T-helper 17 cell (primary cell): ENCODE measurements at regions not wholly inside any gene's neighbourhood (a gene's known extent, or its start where the extent isn't known, plus 50 kb on each side); places are given as distances from the start of the nearest gene placed in this dataset.

Experiments
- ATAC-seq: fragments of 150-1000 bp; cut with Tn5 transposase; 2 replicates; pipeline ENCODE4 v1.10.0; 2021; ENCODE audit warnings: mild to moderate bottlenecking, moderate library complexity
- DNase-seq, 3 donors: peaks; one replicate each; pipeline versions ENCODE4 v3.0.0 to v3.0.0-alpha.2; 2020 to 2021
- H3K9me3 ChIP-seq: one replicate; pipeline ENCODE4 v1.7.0; 2013; ENCODE audit warnings: low read length, mild to moderate bottlenecking; ENCODE audit not compliant: control insufficient read depth, poor library complexity, severe bottlenecking
- H3K27ac Mint-ChIP-seq: one replicate; pipeline ENCODE4 v1.8.0; 2022; ENCODE audit warnings: mild to moderate bottlenecking, moderate library complexity, mixed read lengths
- H3K27me3 Mint-ChIP-seq: one replicate; pipeline ENCODE4 v1.8.0; 2022; ENCODE audit warnings: mixed read lengths
- H3K36me3 Mint-ChIP-seq: one replicate; pipeline ENCODE4 v1.8.0; 2022; ENCODE audit warnings: low read depth, mixed read lengths
- H3K4me1 Mint-ChIP-seq: one replicate; pipeline ENCODE4 v1.8.0; 2022; ENCODE audit warnings: mild to moderate bottlenecking, mixed read lengths
- H3K4me3 Mint-ChIP-seq: one replicate; pipeline ENCODE4 v1.8.0; 2022; ENCODE audit warnings: mild to moderate bottlenecking, moderate library complexity, mixed read lengths

DNA sequence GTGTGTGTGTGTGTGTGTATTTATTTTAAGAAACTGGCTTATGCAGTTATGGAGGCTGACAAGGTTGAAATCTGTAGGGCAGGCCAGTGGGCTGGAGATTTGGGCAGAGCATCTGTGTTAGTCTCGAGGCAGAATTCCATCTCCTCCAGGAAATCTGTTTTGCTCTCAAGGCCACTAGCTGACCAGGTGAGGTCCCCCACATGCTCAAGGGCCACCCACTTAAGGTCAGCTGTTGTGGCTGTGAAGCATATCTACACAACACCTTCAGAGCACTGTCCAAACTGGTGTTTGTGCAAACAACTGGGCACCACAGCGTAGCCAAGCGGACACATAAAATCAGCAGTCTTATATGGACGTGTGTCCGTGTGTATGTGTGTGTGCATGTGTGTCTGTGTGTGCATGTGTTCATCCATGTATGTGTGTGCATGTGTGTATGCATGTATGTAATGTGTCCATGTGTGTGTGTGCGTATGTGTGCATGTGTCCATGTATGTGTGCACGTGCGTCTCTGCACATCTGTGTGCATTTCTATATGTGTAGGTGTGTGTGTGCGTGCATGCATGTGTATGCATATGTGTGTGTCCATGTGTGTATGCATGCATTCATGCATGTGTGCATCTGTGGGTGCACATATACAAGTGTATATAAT lies 400.9 kb downstream of the BRD1 start:
- no peaks in the 10 kb centered on the region for H3K4me1 Mint-ChIP-seq
- ATAC-seq, result no peak
- H3K4me3 Mint-ChIP-seq, result no peak overlapping the region
- H3K27me3 Mint-ChIP-seq, result no peaks in the 10 kb centered on the region
- H3K36me3 Mint-ChIP-seq, result no peaks in the 10 kb centered on the region
- H3K9me3 ChIP-seq, result no peaks in the 10 kb centered on the region
- no peak for DNase-seq
- H3K27ac Mint-ChIP-seq, result no peak overlapping the region

DNA sequence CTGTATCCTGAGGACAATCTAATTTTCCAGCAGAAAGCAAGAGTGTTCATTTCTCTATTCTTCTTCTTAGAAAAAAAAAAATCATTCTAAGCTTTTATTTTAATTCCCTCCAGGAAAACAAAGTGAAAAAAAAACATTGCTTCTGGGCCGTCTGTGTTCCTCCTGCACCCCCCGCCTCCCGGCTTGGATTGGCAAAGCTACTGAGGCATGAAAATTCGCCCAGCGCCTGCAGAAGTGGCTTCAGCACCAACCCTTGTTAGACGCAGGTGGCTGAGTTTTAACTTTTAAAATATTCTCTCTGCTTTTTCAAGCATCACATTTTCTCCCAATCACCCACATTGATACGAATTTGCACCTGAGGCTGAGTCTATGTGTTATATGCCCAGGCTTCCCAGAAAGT lies 401.6 kb downstream of the BRD1 start:
- no peak overlapping the region for H3K4me3 Mint-ChIP-seq
- H3K27me3 Mint-ChIP-seq, result no peaks in the 10 kb centered on the region
- no peaks in the 10 kb centered on the region for H3K9me3 ChIP-seq
- no peak for ATAC-seq
- no peak overlapping the region for H3K27ac Mint-ChIP-seq
- DNase-seq, result no peak
- H3K36me3 Mint-ChIP-seq, result no peaks in the 10 kb centered on the region
- H3K4me1 Mint-ChIP-seq, result no peaks in the 10 kb centered on the region

DNA sequence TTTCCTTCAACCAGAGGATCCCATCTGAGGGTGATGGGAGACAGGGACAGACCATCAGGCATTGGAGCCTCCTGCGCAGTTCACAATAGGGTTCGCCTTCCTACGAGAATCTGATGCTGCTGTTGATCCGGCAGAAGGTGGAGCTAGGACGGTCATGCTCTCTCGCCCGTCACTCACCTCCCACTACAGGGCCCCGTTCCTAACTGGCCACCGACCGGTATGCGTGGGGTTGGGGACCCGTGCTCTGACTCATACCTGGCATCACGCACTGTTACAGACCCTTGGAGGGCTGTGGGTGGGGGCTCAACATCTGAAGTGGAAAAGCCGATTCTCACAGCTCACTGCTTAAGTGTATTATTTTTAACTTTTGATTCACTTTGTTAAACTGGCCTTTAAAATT lies 402.3 kb downstream of the BRD1 start:
- H3K9me3 ChIP-seq, result no peaks in the 10 kb centered on the region
- no peak overlapping the region for H3K27ac Mint-ChIP-seq
- no peaks in the 10 kb centered on the region for H3K27me3 Mint-ChIP-seq
- no peak overlapping the region for H3K4me3 Mint-ChIP-seq
- ATAC-seq (no peak), DNase-seq (no peak)
- H3K36me3 Mint-ChIP-seq, result no peaks in the 10 kb centered on the region
- H3K4me1 Mint-ChIP-seq, result no peaks in the 10 kb centered on the region

DNA sequence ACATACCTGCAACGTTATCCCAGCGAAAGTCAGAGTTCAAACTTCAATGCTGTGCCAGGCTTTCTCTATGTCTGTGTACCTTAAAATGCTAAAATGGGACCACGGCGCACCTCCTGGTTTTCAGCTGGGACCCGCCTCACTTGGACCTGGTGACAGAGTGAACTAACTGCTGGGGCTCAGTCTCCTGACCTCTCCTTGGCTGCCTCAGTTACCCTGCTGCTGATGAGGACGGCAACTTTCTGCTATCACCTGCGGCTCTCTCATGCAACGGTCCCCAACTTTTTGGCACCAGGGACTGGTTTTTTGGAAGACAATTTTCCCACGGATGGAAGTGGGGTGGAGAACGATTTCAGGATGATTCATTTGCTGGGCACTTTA lies 402.8 kb downstream of the BRD1 start:
- Mint-ChIP-seq H3K4me1 (no peaks in the 10 kb centered on the region), H3K27me3 (no peaks in the 10 kb centered on the region), H3K27ac (no peak overlapping the region), H3K36me3 (no peaks in the 10 kb centered on the region), H3K4me3 (no peak overlapping the region)
- ATAC-seq (no peak), DNase-seq (no peak)
- no peaks in the 10 kb centered on the region for H3K9me3 ChIP-seq

DNA sequence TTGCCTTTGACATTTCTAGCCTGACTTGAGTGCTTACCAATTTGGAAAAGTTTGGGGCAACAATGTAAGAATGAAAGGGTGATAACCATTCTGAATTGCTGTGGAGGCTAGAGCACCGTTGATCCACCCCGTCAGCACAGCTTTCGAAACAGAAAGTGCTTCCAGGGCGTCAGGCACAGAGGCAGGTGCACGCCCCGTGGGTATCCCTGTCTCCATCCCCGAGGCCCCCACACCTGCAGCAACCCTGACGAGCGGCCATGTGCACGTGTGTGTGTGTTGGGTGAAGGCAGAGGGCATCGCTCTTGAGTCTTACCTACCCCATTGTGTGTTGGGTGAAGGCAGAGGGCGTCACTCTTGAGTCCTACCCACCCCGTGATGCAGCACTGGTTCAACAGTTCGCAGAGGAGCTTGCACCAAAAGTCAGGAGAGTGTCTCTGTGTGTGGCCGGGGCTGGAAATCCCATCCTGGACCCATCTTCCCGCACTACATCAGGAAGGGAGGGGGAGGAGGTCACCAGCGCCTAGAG lies 404.5 kb downstream of the BRD1 start:
- DNase-seq, result no peak
- no peak for ATAC-seq
- Mint-ChIP-seq H3K27ac (no peak overlapping the region), H3K27me3 (no peaks in the 10 kb centered on the region), H3K36me3 (no peaks in the 10 kb centered on the region), H3K4me1 (no peaks in the 10 kb centered on the region), H3K4me3 (no peak overlapping the region)
- no peaks in the 10 kb centered on the region for H3K9me3 ChIP-seq

DNA sequence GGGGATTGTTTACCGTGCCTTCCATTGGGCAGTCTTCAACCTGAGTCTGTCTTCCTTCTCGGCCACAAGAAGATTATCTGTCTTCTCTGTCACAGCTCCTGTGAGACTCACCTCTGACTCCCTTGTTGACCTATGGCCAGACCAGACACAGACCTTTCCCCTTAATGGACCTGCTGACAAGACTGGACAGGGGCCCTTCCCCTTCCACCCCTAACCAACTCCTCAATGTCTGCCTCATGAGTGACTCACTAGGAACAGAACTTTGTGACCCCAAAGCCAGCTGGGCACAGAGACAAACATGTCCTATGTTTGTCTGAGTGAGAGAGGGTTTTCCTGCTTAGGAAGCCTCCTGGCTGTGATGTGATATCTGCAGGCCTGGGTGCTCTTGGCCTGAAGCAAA lies 405.0 kb downstream of the BRD1 start:
- Mint-ChIP-seq H3K4me1 (no peaks in the 10 kb centered on the region), H3K27ac (no peak overlapping the region), H3K36me3 (no peaks in the 10 kb centered on the region), H3K4me3 (no peak overlapping the region), H3K27me3 (no peaks in the 10 kb centered on the region)
- DNase-seq (no peak), ATAC-seq (no peak)
- H3K9me3 ChIP-seq, result no peaks in the 10 kb centered on the region

DNA sequence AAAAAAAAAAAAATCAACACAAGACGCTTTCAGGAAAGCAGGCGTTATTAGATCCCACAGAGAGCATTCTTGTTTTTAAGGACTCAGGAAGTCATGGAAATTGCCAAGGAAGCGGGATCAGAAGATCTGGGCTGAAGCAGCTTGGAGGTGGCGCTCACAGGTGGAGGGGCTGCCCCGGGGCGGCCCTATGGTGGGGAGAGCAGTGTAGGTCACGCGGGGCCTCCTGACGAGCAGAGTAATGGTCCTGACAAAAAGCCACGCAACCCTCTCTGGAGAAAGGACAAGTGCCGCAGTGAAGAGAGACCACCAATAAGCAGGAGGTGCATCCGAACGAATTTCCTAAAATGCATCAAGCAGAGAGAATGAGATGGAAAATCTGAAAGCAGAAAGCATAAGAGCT lies 407.0 kb downstream of the BRD1 start:
- Mint-ChIP-seq H3K27me3 (peaks cover 9% of the 10 kb centered on the region), H3K4me1 (no peaks in the 10 kb centered on the region), H3K27ac (no peak overlapping the region), H3K4me3 (no peak overlapping the region), H3K36me3 (no peaks in the 10 kb centered on the region)
- no peak for ATAC-seq
- H3K9me3 ChIP-seq, result no peaks in the 10 kb centered on the region
- no peak for DNase-seq

DNA sequence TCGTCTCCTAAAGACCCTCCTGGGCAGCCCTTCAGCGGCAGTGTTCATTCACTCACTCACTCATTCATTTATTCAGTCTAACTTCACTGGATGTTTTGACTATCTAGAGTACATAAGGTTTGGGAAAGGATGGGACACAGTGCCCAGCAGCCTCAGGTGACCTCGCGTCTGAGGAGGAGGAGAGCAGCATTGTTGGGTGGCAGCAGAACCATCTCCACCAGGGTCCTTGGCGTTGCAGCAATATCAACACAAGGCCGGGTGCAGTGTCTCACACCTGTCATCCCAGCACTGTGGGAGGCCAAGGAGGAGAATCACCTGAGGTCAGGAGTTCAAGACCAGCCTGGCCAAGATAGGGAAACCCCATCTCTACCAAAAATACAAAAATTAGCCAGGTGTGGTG lies 408.0 kb downstream of the BRD1 start:
- no peak for DNase-seq
- no peak for ATAC-seq
- Mint-ChIP-seq H3K4me1 (no peaks in the 10 kb centered on the region), H3K36me3 (no peaks in the 10 kb centered on the region), H3K27me3 (peaks cover 9% of the 10 kb centered on the region), H3K27ac (no peak overlapping the region), H3K4me3 (no peak overlapping the region)
- H3K9me3 ChIP-seq, result no peaks in the 10 kb centered on the region

DNA sequence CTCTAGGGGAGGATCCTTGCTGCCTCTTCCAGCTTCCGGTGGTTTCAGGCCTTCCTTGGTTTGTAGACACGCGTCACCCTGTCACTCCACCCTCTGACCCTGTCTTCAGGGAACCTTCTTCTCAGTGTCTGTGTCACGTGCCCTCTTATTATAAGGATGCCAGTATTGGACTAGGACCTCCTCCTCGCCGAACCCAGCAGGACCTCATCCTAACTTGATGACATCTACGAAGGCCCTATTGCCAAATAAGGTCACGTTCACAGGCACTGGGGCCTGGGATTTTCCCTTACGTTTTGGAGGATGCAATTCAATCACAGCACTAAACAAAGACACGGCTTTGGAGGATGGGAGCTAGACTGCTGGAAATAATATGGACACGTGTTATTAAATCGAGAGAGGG lies 408.7 kb downstream of the BRD1 start:
- ATAC-seq, result no peak
- no peak for DNase-seq
- H3K4me3 Mint-ChIP-seq, result no peak overlapping the region
- peaks cover 10% of the 10 kb centered on the region for H3K27me3 Mint-ChIP-seq
- no peaks in the 10 kb centered on the region for H3K4me1 Mint-ChIP-seq
- no peak overlapping the region for H3K27ac Mint-ChIP-seq
- no peaks in the 10 kb centered on the region for H3K9me3 ChIP-seq
- no peaks in the 10 kb centered on the region for H3K36me3 Mint-ChIP-seq

DNA sequence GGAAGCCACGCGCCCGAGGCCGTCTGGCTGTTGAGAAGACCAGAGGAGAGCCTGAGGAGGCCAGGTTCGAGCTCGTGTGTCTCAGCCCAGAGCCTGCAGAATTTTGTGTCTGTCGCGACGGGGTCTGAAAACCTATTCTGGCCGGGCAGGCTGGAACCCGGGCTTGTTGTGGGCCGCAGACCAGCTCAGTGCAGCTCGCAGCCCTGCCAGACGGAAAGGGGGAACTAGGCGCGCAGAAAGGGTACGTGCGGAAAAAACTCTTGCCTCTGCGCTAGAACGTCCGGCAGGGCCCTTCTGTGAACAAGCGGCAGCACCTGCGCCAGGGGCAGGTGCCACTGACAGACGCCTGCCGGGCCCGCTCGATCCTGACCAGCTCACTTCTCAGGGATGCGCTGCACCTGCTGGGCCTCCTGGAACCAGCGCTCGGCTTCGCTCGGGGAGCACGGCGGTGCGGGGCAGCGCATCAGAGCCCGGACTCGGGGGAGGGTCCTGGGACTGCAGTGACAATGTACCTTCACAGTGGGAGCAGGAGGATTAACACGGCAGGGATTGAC lies 409.3 kb downstream of the BRD1 start:
- Mint-ChIP-seq H3K4me1 (no peaks in the 10 kb centered on the region), H3K27ac (no peak overlapping the region), H3K4me3 (no peak overlapping the region), H3K36me3 (no peaks in the 10 kb centered on the region), H3K27me3 (peaks cover 14% of the 10 kb centered on the region)
- no peak for DNase-seq
- no peaks in the 10 kb centered on the region for H3K9me3 ChIP-seq
- no peak for ATAC-seq

DNA sequence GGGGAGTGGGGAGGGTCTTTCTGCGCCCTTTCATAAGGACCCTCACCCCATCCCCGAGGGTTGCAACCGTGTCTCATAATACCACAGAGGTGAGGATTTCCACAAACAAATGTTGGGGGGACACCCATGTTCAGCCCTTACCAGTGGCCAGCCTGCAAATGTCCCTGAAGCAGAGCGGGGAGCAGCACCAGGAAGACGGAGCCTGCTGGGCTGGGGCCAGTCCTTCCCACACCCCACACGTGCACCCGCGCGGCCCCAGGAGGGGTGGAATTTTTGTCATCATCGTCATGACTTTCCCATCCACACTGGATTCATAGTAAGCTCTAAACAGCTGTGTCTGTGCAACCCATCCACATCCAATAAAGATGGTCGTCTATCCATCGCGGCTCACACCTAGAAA lies 409.8 kb downstream of the BRD1 start:
- Mint-ChIP-seq H3K27me3 (peaks cover 14% of the 10 kb centered on the region), H3K27ac (no peak overlapping the region), H3K36me3 (peaks cover under 1% of the 10 kb centered on the region), H3K4me1 (no peaks in the 10 kb centered on the region), H3K4me3 (no peak overlapping the region)
- ATAC-seq (no peak), DNase-seq (no peak)
- no peaks in the 10 kb centered on the region for H3K9me3 ChIP-seq

DNA sequence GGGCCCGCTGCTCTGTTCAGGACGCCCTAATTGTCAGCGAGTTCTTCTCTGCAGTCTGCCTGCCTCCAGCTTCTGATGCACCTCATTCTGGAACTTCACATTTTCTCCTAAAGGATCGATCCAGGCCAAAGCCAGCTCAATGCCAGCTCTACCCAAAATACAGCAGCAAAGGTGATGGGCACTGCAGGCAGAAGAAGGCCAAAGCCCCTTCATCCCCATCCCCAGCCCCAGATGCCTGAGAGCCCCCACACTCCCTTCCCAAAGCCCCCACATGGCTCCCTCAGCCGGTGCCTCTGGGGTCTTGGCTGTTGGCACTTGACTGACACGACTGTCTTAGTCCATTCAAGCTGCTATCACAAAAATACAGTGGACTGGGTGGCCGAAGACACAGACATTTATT lies 410.3 kb downstream of the BRD1 start:
- Mint-ChIP-seq H3K27ac (no peak overlapping the region), H3K4me1 (no peaks in the 10 kb centered on the region), H3K27me3 (peaks cover 14% of the 10 kb centered on the region), H3K4me3 (no peak overlapping the region), H3K36me3 (peaks cover 2% of the 10 kb centered on the region)
- ATAC-seq, result no peak
- no peak for DNase-seq
- H3K9me3 ChIP-seq, result no peaks in the 10 kb centered on the region

DNA sequence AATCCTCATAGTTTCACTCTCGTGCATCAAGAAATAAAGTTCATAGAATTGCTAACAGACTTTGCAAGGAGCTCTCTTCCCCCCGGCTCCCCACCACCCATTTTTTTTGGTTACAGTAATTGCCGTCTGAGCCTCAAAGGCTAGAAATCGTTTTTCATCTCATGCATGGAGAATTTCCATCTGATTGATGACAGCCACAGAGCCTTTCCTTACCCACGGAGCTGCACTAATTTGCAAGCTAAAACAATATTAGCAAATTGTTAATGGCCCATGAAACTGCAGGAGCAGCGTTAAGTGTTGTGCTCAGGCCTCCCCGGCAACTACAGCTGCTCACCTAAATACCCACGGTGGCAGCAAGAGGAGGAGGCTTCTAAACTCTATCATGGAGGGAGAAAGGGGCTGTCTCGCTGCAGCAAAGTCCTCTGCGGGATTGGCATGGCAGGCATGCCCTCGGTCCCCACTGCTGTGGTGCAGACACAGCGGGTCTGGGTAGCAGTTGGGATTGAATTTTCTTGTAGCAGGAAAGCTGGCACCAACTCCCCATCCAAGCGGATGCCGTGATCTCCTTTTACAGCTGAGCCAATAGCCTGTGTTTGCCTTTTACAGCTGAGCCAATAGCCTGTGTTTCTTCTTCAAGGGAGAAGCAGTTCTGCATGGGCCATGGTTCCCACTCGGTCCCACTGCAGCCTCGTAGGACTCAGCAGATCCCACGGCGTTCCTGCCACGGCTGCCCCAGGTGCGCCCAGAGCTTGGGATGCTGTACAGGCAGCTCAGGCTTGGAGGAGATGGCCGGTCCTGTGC lies 412.3 kb downstream of the BRD1 start:
- ATAC-seq, result no peak
- H3K36me3 Mint-ChIP-seq, result peaks cover 2% of the 10 kb centered on the region
- H3K27ac Mint-ChIP-seq, result no peak overlapping the region
- H3K4me3 Mint-ChIP-seq, result no peak overlapping the region
- H3K27me3 Mint-ChIP-seq, result peaks cover 14% of the 10 kb centered on the region
- no peak for DNase-seq
- no peaks in the 10 kb centered on the region for H3K9me3 ChIP-seq
- H3K4me1 Mint-ChIP-seq, result no peaks in the 10 kb centered on the region

DNA sequence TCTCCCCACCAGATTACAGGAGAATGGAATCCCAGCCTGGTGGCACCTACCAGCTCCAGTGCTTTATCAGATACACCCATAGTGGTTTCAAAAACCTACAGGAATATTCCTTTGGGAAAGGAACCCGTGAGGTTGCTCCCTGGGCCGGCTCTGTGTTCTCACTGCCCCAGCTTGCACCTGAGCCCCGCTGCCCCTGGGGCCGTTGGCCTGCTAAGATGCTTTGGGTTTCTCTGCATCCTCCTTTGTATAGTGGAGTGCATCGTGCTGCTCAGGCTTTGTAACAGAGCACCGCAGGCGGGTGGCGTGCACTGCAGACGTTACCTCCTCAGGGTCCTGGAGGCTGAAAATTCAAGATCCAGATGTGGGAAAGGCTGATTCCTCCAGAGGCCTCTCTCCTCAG lies 414.1 kb downstream of the BRD1 start:
- Mint-ChIP-seq H3K4me3 (no peak overlapping the region), H3K27me3 (peaks cover 14% of the 10 kb centered on the region), H3K27ac (no peak overlapping the region), H3K4me1 (no peaks in the 10 kb centered on the region), H3K36me3 (peaks cover 2% of the 10 kb centered on the region)
- no peak for DNase-seq
- no peak for ATAC-seq
- H3K9me3 ChIP-seq, result no peaks in the 10 kb centered on the region
